ENCODE measurements at regions not wholly inside any gene's neighbourhood (a gene's known extent, or its start where the extent isn't known, plus 50 kb on each side); places are given as distances from the start of the nearest gene placed in this dataset.

DNA sequence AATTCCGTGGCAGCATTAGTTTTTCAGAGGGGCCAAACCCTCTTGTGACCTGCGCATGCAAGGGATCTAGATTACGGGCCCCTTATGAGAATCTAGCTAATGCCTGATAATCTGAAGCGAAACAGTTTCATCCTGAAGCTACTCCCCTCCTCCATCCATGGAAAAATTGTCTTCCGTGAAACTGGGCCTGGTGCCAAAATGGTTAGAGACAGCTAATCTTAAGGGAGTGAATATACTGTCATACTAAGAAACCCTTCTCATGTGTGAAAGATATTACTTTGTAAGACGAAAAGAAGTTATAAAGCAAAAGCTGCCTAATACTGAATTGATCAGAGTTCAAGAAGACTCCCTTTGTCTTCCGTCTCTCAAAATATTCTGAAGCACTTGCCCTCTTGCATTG lies 166.3 kb downstream of the DUSP10 start:
- H4K20me1 ChIP-seq (ENCODE audit: insufficient read depth, low read length) = no peaks in the 10 kb centered on the region
- no peak for DNase-seq
- no peak overlapping the region for H2AFZ ChIP-seq (ENCODE audit: insufficient read depth, low read depth, low read length, poor library complexity, severe bottlenecking)
- Mint-ChIP-seq H3K27ac (no peak overlapping the region), H3K27me3 (ENCODE audit: low read depth in 3 of 3) (no peaks in the 10 kb centered on the region), H3K36me3 (no peaks in the 10 kb centered on the region), H3K4me3 (no peak overlapping the region), H3K9me3 (peaks cover 0 to 13% (median 8%) of the 10 kb centered on the region in 7 donors), H3K4me1 (no peaks in the 10 kb centered on the region)
- H3K27me3 ChIP-seq (ENCODE audit: control insufficient read depth in 2 of 2, insufficient read depth in 2 of 2, low read length in 2 of 2) = no peaks in the 10 kb centered on the region
- no peak overlapping the region for H3K4me3 ChIP-seq (replicated peaks in 1 of 3; ENCODE audit: low read depth in 2 of 3, low read length in 3 of 3)
- no peaks in the 10 kb centered on the region for H3K4me1 ChIP-seq (ENCODE audit: control insufficient read depth in 1 of 2, insufficient read depth in 2 of 2, low read length in 2 of 2)
- TF ChIP-seq, protein P1, sequence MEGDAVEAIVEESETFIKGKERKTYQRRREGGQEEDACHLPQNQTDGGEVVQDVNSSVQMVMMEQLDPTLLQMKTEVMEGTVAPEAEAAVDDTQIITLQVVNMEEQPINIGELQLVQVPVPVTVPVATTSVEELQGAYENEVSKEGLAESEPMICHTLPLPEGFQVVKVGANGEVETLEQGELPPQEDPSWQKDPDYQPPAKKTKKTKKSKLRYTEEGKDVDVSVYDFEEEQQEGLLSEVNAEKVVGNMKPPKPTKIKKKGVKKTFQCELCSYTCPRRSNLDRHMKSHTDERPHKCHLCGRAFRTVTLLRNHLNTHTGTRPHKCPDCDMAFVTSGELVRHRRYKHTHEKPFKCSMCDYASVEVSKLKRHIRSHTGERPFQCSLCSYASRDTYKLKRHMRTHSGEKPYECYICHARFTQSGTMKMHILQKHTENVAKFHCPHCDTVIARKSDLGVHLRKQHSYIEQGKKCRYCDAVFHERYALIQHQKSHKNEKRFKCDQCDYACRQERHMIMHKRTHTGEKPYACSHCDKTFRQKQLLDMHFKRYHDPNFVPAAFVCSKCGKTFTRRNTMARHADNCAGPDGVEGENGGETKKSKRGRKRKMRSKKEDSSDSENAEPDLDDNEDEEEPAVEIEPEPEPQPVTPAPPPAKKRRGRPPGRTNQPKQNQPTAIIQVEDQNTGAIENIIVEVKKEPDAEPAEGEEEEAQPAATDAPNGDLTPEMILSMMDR (IDR thresholded peaks at IDR 0.05) = no peak
- H3K9me3 ChIP-seq (replicated peaks in 1 of 2; ENCODE audit: control insufficient read depth in 1 of 2, insufficient read depth in 1 of 2, low read length in 2 of 2) = no peaks in the 10 kb centered on the region
- no peak overlapping the region for H3K27ac ChIP-seq (ENCODE audit: low read depth in 1 of 2, low read length in 2 of 2)
- no peaks in the 10 kb centered on the region for H3K79me2 ChIP-seq (ENCODE audit: insufficient read depth, low read length)
- WGBS (ENCODE audit: insufficient coverage) = 96% methylated on average over 4 of the region's 7 CpGs
- no peak overlapping the region for H3K9ac ChIP-seq (ENCODE audit: insufficient read depth, low read length, poor library complexity, severe bottlenecking)
- no peaks in the 10 kb centered on the region for H3K36me3 ChIP-seq (replicated peaks in 1 of 2; ENCODE audit: control insufficient read depth in 1 of 2, insufficient read depth in 2 of 2, low read length in 2 of 2)
- intact Hi-C loops (cut with micrococcal nuclease) = no loop called here
- H3K4me2 ChIP-seq (replicated peaks; ENCODE audit: extremely low read depth, low read length, poor library complexity, severe bottlenecking) = no peak overlapping the region

DNA sequence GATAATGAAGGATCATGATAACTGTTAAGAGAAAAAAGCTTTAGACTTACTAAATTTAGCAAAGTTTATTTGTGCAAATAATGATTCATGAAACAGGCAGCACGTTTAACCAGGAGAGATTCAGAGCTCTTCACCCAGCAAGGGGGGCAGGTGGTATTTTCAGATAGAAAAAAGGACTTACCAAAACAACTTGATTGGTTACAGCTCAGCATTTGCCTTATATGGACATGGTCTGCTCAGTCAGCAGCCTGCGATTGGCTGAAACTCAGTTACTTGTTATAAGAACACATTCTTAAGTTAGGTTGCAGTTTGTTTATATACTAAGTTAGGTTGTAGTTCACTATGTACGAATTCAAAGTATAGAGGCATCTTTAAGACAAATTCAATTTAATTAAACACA lies 165.6 kb downstream of the DUSP10 start:
- H3K9ac ChIP-seq (ENCODE audit: insufficient read depth, low read length, poor library complexity, severe bottlenecking) = no peak overlapping the region
- intact Hi-C loops (cut with micrococcal nuclease) = no loop called here
- no peaks in the 10 kb centered on the region for H3K4me1 Mint-ChIP-seq
- no peak for DNase-seq
- H3K36me3 Mint-ChIP-seq = no peaks in the 10 kb centered on the region
- H3K27me3 Mint-ChIP-seq (ENCODE audit: low read depth in 3 of 3) = no peaks in the 10 kb centered on the region
- H3K9me3 ChIP-seq (replicated peaks in 1 of 2; ENCODE audit: control insufficient read depth in 1 of 2, insufficient read depth in 1 of 2, low read length in 2 of 2) = no peaks in the 10 kb centered on the region
- H3K4me1 ChIP-seq (ENCODE audit: control insufficient read depth in 1 of 2, insufficient read depth in 2 of 2, low read length in 2 of 2) = no peaks in the 10 kb centered on the region
- no CpG with 5 or more reads among the region's 3 CpGs for WGBS (ENCODE audit: insufficient coverage)
- H3K4me3 ChIP-seq (replicated peaks in 1 of 3; ENCODE audit: low read depth in 2 of 3, low read length in 3 of 3) = no peak overlapping the region
- peaks cover 0 to 13% (median 8%) of the 10 kb centered on the region in 7 donors for H3K9me3 Mint-ChIP-seq
- no peak overlapping the region for H3K4me3 Mint-ChIP-seq
- no peaks in the 10 kb centered on the region for H3K36me3 ChIP-seq (replicated peaks in 1 of 2; ENCODE audit: control insufficient read depth in 1 of 2, insufficient read depth in 2 of 2, low read length in 2 of 2)
- H3K27ac ChIP-seq (ENCODE audit: low read depth in 1 of 2, low read length in 2 of 2) = no peak overlapping the region
- H3K27ac Mint-ChIP-seq = no peak overlapping the region
- TF ChIP-seq, protein P1 (IDR thresholded peaks at IDR 0.05) = no peak
- no peaks in the 10 kb centered on the region for H4K20me1 ChIP-seq (ENCODE audit: insufficient read depth, low read length)
- H3K4me2 ChIP-seq (replicated peaks; ENCODE audit: extremely low read depth, low read length, poor library complexity, severe bottlenecking) = no peak overlapping the region
- no peak overlapping the region for H2AFZ ChIP-seq (ENCODE audit: insufficient read depth, low read depth, low read length, poor library complexity, severe bottlenecking)
- no peaks in the 10 kb centered on the region for H3K27me3 ChIP-seq (ENCODE audit: control insufficient read depth in 2 of 2, insufficient read depth in 2 of 2, low read length in 2 of 2)
- H3K79me2 ChIP-seq (ENCODE audit: insufficient read depth, low read length) = no peaks in the 10 kb centered on the region

All from CD14-positive monocyte (primary cell).